Prostate gland (tissue), 2 donors: ENCODE measurements at regions not wholly inside any gene's neighbourhood (a gene's known extent, or its start where the extent isn't known, plus 50 kb on each side); places are given as distances from the start of the nearest gene placed in this dataset.
A peak's percentile ranks its signal among the peaks of the same experiment; 100 is the strongest.

Source experiments
- DNase-seq: peaks from one replicate; pipeline ENCODE4 v3.0.0-alpha.2; 2019; ENCODE audit warnings: low spot score
- H3K27ac ChIP-seq, 2 donors: fragments of 200-600 bp; sonication (generic); 2 replicates each; pipeline ENCODE4 v1.5.1; 2017 to 2019
- H3K27me3 ChIP-seq: fragments of 200-600 bp; sonication (generic); replicated peaks from 2 replicates; pipeline ENCODE4 v1.5.1; 2019; ENCODE audit not compliant: insufficient read depth
- H3K36me3 ChIP-seq, 2 donors: fragments of 200-600 bp; sonication (generic); 1 replicate in 1 of 2; 2 replicates in 1 of 2; pipeline versions ENCODE4 v1.5.1 to v1.8.1; 2017 to 2019
- H3K4me1 ChIP-seq: fragments of 200-600 bp; sonication (generic); replicated peaks from 2 replicates; pipeline ENCODE4 v1.5.1; 2019
- H3K4me3 ChIP-seq, 2 donors: fragments of 200-600 bp; sonication (generic); 2 replicates each; pipeline ENCODE4 v1.5.1; 2017 to 2019
- H3K9me3 ChIP-seq: fragments of 200-600 bp; sonication (generic); 2 replicates; pipeline ENCODE4 v1.5.1; 2017
- POLR2A ChIP-seq: fragments of 450-650 bp; IDR thresholded peaks from one replicate; pipeline ENCODE4 v1.6.1; 2016; ENCODE audit warnings: antibody characterized with exemption, mild to moderate bottlenecking
- POLR2AphosphoS5 ChIP-seq: sonication (generic); formaldehyde crosslinking; IDR thresholded peaks from one replicate; pipeline ENCODE4 v1.6.1; 2017; ENCODE audit warnings: antibody characterized with exemption
- WGBS: methylation state at CpG from one replicate; pipeline ENCODE4 v1.1.5; 2018; 5-methylcytosine and 5-hydroxymethylcytosine counted together
- intact Hi-C: fragments of 100-400 bp; cut with DNase I; formaldehyde crosslinking; loops from one replicate; pipeline ENCODE4 v1.14.2; 2022
- TF ChIP-seq, protein P1 (sequence below), 4 experiments: fragments of 200-600 bp in 2 of 4; fragments of 450-650 bp in 2 of 4; sonication (generic) in 2 of 4; IDR thresholded peaks; 1 replicate in 3 of 4; 2 replicates in 1 of 4; pipeline ENCODE4 v1.5.1; 2016 to 2019; ENCODE audit warnings: antibody characterized with exemption in 4 of 4, mild to moderate bottlenecking in 2 of 4, moderate library complexity in 2 of 4

DNA sequence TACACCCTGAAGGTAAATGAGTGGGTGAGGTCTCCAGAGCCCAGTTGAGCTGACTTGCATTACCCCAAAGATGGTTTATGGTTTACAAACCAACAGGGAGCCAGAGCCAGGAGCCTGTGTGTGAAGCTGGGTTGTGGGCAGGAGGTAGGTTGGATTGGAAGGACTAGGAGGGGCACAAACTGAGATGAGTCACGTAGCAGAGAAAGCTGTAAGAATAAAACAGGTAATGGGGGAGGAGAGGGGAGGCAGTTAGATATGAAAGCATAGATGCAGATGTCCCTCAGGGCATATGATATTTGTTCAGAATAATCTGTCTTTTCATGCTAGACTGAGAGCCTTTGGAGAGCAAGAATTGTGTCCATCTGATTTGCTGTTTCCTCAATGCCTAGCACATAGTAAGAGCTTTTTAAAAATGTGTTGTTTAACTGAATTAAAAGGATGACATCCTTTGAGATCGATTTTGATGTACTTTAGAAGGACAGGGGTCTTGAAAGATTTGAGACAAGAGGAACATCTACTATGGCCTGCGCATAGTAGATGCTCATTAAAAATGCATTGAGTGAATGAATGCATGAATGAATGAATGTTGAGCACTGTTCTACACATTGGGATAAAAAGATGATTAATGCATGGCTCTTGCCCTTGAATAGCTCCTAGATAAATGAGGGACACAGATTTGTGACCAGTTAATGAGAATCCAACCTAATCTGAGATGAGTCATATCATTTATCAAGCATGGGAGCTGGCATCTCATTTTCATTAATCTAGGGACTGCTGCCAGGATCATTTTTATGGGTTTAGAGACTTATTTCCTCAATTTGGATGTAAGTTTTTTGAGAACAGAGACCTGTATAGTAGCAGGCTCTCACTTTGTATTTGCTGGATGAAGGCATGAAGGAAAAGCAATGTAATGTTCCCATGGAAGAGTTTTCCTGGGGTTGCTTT lies 175.8 kb upstream of the BDNF start:
- Histone ChIP-seq H3K9me3 (no peaks in the 10 kb centered on the region), H3K4me1 (no peaks in the 10 kb centered on the region), H3K4me3 (no peak overlapping the region), H3K27ac (no peak overlapping the region), H3K36me3 (no peaks in the 10 kb centered on the region), H3K27me3 (no peaks in the 10 kb centered on the region)
- intact Hi-C loops, result no loop called here
- DNase-seq, result no peak
- TF ChIP-seq POLR2A, result no peak
- TF ChIP-seq POLR2AphosphoS5, result no peak
- TF ChIP-seq, protein P1, sequence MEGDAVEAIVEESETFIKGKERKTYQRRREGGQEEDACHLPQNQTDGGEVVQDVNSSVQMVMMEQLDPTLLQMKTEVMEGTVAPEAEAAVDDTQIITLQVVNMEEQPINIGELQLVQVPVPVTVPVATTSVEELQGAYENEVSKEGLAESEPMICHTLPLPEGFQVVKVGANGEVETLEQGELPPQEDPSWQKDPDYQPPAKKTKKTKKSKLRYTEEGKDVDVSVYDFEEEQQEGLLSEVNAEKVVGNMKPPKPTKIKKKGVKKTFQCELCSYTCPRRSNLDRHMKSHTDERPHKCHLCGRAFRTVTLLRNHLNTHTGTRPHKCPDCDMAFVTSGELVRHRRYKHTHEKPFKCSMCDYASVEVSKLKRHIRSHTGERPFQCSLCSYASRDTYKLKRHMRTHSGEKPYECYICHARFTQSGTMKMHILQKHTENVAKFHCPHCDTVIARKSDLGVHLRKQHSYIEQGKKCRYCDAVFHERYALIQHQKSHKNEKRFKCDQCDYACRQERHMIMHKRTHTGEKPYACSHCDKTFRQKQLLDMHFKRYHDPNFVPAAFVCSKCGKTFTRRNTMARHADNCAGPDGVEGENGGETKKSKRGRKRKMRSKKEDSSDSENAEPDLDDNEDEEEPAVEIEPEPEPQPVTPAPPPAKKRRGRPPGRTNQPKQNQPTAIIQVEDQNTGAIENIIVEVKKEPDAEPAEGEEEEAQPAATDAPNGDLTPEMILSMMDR (IDR thresholded peaks at IDR 0.05), result no peak
- WGBS, result 79% methylated on average over 3 of the region's 3 CpGs

DNA sequence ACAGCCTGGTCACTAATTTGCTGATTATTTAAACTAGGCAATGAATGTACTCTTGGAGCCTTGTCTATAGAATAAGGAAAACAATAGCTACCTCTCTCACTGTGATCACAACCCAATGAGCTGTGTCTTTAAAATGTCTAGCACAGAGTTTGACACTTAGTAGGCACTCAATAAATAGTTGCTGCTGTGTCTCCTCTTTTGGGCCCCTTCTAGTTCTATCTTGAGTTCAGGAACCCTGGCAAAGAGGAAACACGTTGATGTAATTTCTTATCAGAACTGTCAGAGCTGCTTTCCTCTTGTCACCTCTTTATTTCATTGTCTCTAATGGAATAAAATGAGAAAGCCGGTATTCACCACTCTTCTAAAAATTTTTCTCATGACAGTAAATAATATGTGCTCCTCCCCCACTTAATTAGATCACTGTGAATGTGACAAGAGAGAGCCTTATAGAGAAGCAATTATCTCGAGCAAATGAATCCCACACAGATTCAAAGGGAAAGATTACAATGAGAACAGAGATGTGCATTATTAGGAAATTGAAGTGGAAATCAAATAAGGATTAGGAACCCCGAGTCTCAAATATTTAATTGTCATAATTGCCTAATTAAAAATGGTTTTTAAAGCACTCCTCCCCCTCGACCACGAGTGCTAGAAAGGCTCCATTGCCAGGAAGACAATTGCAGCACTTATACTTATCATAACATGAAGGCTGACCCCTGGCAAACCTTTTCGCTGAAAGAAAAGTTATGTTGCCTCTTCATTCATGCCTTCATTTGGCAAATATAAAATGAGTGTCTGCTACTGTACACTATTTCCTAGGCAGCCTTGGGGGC lies 175.0 kb upstream of the BDNF start:
- Histone ChIP-seq H3K27ac (no peak overlapping the region), H3K27me3 (no peaks in the 10 kb centered on the region), H3K9me3 (no peaks in the 10 kb centered on the region), H3K4me1 (no peaks in the 10 kb centered on the region), H3K36me3 (no peaks in the 10 kb centered on the region), H3K4me3 (no peak overlapping the region)
- no peak for DNase-seq
- intact Hi-C loops, result no loop called here
- 36% methylated on average over 7 of the region's 7 CpGs for WGBS
- TF ChIP-seq, protein P1 (IDR thresholded peaks at IDR 0.05), result no peak
- TF ChIP-seq POLR2A (no peak), POLR2AphosphoS5 (no peak)

DNA sequence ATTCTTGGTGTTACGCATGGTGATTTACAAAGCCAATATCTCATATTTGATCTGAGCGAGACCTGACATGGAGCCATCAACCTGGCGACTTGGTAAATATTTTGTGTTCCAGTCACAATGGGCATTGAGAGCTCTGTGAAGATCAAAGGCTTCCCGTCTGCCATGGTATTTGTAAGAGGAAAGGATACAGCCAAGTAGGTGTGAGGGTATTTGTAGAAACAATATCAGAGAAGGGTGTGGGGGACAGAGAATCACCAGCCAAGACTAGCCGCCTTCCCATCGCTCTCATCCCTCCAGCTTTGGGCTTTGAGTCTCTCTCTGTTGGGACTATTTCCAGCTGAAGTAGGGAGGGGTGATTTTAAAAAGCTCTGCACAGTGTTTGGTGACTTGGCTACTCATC lies 173.4 kb upstream of the BDNF start:
- Histone ChIP-seq H3K9me3 (no peaks in the 10 kb centered on the region), H3K4me1 (no peaks in the 10 kb centered on the region), H3K4me3 (no peak overlapping the region), H3K27ac (no peak overlapping the region), H3K36me3 (no peaks in the 10 kb centered on the region), H3K27me3 (no peaks in the 10 kb centered on the region)
- intact Hi-C loops, result no loop called here
- TF ChIP-seq POLR2AphosphoS5, result peak; percentile 32
- TF ChIP-seq, protein P1 (IDR thresholded peaks at IDR 0.05), result no peak
- peak; percentile 43 for DNase-seq
- 46% methylated on average over 6 of the region's 6 CpGs for WGBS

GRCh38 chr11:27871056-27871455 lies 170.8 kb upstream of the BDNF start:
- H3K36me3 ChIP-seq, result no peaks in the 10 kb centered on the region
- 71% methylated on average over 7 of the region's 7 CpGs for WGBS
- no peak overlapping the region for H3K4me3 ChIP-seq
- no peaks in the 10 kb centered on the region for H3K4me1 ChIP-seq
- DNase-seq, result no peak
- no peaks in the 10 kb centered on the region for H3K9me3 ChIP-seq
- H3K27me3 ChIP-seq, result no peaks in the 10 kb centered on the region
- H3K27ac ChIP-seq, result no peak overlapping the region
- TF ChIP-seq POLR2AphosphoS5 (no peak), POLR2A (no peak)
- intact Hi-C loops, result no loop called here

GRCh38 chr11:27869701-27870100 lies 169.4 kb upstream of the BDNF start:
- Histone ChIP-seq H3K27ac (no peak overlapping the region), H3K4me3 (no peak overlapping the region), H3K36me3 (no peaks in the 10 kb centered on the region), H3K4me1 (no peaks in the 10 kb centered on the region), H3K9me3 (no peaks in the 10 kb centered on the region), H3K27me3 (no peaks in the 10 kb centered on the region)
- DNase-seq, result no peak
- TF ChIP-seq POLR2A, result no peak
- TF ChIP-seq POLR2AphosphoS5, result no peak
- TF ChIP-seq, protein P1 (IDR thresholded peaks at IDR 0.05), result no peak
- intact Hi-C loops, result no loop called here
